HK-2 (cell line): ENCODE measurements at regions not wholly inside any gene's neighbourhood (a gene's known extent, or its start where the extent isn't known, plus 50 kb on each side); places are given as distances from the start of the nearest gene placed in this dataset.
A peak's percentile ranks its signal among the peaks of the same experiment; 100 is the strongest.
"Not testable (repeated sequence)": the region's sequence is repeated elsewhere in the genome, so short reads cannot be mapped to it uniquely, and the experiment has no call there.

Source experiments
- DNase-seq: peaks from one replicate; pipeline ENCODE4 v3.0.0-alpha.2; 2018; ENCODE audit not compliant: unreplicated experiment

DNA sequence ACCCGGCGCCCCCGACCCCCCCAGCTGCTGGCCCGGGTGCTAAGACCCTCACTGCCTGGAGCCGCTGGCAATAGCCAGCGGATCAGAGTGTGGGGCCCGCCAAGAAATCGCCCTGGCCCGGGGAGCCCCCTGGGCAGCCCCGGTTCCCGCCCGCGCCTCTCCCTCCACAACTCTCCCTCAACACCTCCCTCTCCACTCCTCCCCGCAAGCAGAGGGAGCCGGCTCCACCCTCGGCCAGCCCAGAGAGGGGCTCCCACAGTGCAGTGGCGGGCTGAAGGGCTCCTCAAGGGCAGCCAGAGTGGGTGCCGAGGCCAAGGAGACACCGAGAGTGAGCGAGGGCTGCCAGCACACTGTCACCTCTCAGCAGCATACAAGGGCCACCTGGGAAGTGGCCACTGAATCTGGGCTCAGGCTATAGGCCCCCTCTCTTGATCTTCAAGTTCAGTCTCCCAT is 385.5 kb downstream of the SEC14L1 start:
- DNase-seq: no peak

DNA sequence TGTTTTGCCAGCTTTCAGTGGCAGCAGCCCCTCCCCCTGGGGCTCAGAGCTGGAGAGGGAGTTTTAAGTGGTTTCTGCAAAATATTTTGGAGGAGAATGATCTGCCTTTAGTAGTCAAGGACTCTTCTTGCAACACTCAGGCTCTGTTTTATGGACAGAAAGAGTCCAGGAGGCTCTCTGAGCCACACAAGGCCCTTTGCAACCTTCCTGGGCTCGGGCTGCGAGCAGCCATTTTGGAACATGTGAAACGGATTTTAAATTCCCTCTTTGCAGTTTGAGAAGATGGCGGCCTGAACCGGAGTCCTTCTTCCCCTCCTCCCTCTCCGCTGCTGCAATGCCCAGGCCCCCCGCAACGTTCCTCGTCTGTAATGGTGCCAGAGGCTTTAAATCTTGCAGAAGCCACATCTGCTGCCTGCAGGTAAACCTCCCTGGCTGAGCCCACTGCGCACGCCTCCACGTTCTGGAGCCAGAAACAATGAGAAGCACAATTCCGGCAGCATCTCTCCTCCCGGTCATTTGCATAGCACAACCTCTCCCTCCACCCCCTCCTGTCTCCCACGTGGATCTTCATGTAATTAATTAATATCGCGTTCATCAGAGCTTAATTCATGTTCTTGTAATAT is 386.1 kb downstream of the SEC14L1 start:
- DNase-seq: no peak

DNA sequence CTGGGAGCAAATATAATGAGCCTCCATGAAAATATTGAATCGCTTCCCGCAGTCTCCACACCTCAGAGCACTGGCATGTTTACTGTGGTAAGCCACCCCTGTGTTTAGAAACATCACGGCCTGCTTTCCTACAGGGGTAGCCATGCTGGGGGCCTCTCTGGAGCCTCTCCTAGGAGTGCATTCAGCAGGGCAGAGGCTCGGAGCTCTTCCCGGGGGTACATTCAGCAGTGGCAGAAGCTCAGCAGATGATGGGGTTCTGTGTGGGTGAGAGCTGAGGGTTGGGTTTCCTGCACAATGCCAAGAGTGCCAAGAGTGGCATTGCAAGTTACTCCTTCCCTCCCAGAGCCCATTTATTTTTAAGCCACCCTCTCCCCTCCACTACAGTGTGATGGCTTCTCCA is 386.6 kb downstream of the SEC14L1 start:
- DNase-seq: no peak

DNA sequence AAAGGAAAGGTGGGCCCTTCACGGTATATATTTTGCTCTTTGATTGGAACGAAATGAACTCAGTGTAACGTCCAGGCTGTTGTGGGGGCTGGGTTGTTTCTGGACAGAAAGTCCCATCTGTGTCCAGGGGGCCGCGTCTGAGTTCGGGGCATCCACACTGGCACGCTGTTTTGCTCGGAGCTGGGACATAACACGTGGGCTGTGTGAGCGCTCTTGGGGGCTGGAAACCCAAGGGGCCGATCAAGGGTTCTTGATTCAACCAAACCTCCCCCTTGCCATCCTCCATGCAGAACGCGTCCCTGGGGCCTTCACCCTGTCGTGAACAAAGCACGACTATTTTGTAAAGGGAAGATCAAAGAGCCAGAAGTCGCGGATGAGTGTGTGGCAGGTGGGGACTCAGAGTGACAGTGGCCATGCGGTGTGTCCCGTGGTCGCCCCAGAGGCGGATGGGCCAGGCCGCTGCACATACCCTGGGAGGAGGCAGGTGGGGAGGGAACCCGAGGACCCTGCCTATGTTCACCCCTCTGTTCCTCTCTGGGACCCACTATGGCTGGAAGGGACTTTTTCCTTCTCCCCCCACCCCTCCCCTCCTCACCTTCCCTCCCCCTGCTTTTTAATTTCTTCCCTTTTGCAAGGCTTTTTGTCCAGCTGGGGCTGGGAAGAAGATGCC is 387.2 kb downstream of the SEC14L1 start:
- DNase-seq: no peak

DNA sequence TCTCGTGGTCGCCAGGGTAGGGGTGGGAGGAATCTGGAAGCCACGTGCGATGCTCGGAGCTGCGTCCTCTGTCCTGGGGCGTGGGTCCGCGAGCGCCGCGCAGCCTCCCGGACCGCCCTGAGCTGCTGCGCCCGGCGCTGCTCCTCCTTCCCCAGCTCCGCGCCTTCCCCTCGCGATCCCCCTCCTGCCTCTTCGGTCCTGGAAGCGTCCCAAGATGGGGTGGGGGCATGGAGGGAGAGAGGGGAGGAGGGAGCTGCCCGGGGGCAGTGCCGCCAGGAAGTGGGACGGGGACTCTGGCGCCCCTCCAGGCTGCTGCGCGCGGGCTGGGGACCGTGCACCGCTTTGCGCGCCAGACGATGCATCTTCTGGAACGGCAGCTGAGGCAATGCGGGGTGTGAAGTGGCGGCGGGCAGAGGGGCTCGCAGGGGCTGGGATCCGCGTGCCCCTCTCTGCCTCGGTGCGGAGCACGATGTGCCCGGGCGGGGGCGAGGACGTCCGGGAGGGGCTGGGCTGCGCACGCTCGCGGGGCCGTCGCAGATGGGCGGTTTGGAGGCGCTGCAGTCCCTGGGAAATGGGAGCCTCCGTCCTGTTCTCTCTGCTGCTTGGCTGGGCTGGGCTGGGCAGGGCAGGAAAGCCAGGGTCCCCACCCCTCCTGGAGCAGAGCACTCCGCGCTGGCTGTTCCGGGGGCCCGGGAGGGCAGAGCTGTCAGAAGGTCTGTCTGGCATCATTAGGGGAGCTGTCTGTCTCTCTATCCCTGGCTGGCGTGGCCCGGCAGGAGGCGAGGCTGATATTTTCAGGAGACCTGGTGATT is 388.0 kb downstream of the SEC14L1 start:
- DNase-seq: no peak

DNA sequence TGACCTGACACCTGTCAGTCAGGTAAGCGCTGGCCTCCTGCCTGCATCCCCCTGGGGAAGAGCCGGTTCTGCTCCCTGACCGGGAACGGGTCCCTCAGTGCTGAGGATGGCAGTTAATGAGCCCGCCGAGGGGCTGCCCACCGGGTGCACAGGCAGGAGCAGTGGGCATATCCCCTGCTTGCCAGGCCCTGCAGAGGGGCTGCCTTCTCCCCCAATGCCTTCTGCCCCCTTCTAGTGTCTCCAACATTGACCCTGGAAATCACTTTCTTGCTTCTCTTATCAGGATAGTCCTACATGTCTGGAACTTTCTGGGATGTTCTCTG is 388.5 kb downstream of the SEC14L1 start:
- DNase-seq: no peak

DNA sequence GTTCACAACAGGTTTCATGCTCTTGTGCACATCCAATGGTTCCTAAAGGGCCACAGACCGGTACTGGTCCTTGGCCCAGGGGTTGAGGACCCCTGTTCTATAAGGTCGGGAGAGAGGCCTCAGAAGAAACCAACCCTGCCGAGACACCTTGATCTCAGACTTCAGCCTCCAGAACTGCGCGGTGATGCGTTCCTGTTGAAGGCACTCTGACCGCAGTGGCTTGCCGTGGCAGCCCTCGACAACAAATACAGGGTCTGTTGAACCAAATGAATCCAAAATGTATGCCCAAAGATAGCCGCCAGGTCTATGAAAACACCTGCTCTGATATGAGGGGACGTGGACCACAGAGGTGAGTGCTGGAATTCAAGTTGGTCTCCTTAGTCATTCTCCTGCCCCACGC is 389.8 kb downstream of the SEC14L1 start:
- DNase-seq: no peak

DNA sequence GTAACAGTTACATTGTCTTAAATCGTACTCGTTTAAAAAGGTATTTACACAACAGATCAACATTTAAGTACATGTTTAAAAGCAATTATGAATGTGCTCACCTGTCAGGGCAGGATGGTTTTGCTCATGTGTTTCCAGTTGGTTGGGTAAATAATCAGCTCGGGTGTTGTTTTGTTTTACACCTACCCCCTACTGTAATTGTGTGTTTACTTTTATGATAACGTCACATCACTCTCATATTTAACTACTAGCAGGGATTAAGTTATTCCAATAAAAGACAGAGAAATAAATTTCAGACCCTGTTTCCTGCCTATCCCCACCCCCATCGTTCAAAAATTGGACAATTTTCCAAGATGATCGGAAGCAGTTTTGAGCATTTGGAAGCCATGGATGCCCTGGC is 390.2 kb downstream of the SEC14L1 start:
- no peak for DNase-seq

DNA sequence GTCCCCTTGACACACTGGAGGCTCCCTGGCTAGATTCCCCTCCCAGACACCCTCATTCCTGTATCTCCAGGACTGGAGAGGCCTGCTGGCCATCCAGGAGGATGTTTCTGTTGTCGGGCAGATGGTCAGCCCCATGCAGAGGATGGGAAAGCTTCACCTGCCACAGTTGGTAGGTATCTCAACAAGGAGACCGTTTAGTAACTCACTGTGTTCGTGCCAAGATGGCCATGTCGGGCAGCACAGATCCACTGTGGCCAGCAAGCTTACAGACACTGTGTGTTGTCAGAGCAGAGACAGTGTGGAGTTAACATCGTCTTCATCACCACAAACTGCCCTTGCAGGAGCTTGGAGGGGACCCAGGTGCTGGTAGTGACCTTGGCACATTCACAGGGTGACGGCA is 390.9 kb downstream of the SEC14L1 start:
- DNase-seq: no peak

DNA sequence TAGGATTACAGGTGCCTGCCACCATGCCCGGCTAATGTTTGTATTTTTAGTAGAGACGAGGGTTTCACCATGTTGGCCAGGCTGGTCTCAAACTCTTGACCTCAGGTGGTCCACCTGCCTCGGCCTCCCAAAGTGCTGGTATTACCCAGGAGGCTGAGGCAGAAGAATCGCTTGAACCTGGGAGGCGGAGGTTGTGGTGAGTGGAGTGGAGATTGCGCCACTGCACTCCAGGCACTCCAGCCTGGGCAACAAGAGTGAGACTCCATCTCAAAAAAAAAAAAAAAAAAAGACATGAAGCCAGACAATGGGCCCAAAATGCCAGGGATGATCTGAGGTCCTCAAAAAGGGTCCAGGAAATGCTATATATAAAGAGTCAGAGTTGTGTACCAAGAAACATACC is 392.9 kb downstream of the SEC14L1 start:
- not testable (repeated sequence) for DNase-seq

DNA sequence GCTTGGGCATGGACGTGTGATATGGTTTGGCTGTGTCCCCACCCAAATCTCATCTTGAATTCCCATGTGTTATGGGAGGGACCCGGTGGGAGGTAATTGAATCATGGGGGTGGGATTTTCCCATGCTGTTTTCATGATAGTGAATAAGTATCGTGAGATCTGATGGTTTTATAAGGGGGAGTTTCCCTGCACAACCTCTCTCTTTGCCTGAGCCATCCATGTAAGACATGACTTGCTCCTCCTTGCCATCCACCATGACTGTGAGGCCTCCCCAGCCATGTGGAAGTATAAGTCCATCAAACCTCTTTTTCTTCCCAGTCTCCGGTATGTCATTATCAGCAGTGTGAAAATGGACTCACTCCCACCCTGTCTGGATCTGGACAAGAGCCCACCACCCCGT is 393.4 kb downstream of the SEC14L1 start:
- DNase-seq: no peak

DNA sequence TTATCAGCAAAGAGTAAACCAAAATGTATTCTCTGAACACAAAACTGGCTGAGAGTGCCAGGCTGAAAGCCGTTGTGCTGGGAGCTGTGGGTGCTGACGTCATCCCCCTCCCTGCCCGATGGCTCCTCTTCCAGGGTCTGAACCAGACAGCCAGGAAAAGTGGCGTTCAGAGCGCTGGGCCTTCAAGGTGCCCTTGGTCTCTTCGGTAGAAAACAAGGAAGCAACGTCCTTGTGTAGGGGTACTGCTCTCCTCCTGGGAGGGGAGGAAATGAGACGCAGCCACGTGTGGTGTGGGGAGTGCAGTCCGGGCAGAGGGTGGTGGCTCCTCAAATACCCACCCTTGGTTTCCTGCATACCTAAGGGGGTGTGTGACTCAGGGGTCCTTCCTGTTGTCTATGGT is 394.7 kb downstream of the SEC14L1 start:
- DNase-seq: no peak

DNA sequence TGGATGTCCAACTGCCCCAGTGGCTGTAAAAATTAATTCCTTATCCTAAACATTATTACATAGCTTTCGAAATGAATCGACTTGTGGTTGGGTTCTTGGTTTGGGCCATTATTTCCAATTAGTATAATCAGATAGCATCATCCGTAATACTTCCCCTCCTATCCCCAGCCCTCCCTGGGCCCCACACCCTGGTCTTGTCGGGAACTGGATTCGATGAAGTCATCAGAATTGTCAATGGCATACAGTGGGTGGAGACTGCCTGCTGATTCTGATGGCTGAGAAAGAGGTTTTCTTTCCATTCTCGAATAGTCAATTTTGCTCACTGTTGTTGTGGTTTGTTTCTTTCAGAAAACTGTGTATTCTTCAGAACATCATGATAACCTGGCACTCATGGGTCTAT is 395.1 kb downstream of the SEC14L1 start:
- no peak for DNase-seq

DNA sequence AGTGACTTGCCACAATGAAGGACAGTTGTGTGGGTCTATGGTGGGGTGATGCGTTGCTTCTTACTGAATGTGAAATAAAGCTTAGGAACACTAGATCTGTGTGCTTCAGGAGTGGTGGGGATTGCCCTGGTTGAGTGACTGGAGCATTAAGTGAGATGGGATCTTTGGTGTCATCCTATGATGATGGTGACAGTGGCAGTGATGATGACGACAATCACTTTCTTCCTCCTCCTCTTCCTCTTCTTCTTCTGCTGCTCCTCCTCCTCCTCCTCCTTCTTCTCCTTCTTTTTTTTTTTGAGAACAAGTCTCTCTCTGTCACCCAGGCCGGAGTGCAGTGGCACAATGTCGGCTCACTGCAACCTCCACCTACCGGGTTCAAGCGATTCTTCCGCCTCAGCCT is 396.8 kb downstream of the SEC14L1 start:
- no peak for DNase-seq

DNA sequence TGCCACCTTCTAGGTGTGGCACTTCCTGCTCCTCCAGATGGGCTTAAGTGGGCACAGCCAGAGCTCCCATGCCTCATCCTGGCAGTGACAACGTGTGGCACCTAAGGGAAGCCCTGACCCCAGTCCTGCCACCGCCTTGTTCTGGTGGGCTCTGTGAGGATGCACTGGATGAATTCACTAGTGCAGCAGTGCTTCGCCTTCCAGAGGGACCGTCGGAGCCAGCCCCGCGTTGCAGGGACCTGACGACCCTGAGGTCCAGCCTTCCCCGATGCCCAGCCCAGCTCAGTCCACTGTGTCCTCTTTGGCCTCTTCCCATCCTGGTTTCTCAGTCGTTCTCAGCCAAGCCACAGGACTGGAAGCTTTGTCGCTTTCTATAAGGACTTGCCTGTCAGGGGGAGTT is 399.8 kb downstream of the SEC14L1 start:
- DNase-seq: no peak

DNA sequence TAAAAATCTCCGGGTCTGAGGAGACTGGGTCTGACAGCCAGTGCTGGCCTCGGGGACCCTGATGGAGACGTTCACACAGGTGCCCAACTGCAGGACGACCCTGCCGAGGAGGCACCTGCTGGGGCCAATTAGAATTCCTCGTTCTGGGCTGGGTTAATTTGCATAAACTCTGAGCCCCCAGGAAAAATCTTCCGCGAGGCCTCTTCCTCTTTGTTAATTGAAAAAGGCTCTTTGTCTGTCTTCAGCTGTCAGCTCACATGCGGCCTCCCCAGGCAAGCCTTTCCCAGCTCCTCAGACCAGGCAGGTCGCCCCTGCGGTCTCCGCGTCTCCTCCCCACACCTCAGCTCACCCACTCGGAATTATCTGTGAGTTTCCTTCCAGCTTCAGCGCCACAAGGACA is 400.2 kb downstream of the SEC14L1 start:
- DNase-seq: no peak

DNA sequence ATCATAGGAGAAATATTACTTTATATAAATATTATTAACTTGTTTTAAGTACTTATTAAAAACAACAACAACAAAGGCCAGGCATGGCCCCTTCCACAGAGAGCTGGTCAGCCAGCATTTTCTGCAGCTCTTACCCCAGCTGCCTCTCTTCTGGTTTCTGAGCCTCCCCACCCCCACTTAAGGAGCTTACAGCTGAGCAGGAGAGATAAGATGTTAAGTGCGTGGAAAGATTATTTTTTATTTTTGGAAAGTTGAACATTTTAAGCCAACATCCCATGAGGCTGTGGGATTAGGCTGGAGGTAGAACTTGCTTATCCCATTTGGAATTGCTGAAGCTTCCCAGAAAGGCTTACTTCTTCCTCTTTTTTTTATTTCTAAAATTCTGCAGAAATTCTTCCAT is 401.2 kb downstream of the SEC14L1 start:
- no peak for DNase-seq

DNA sequence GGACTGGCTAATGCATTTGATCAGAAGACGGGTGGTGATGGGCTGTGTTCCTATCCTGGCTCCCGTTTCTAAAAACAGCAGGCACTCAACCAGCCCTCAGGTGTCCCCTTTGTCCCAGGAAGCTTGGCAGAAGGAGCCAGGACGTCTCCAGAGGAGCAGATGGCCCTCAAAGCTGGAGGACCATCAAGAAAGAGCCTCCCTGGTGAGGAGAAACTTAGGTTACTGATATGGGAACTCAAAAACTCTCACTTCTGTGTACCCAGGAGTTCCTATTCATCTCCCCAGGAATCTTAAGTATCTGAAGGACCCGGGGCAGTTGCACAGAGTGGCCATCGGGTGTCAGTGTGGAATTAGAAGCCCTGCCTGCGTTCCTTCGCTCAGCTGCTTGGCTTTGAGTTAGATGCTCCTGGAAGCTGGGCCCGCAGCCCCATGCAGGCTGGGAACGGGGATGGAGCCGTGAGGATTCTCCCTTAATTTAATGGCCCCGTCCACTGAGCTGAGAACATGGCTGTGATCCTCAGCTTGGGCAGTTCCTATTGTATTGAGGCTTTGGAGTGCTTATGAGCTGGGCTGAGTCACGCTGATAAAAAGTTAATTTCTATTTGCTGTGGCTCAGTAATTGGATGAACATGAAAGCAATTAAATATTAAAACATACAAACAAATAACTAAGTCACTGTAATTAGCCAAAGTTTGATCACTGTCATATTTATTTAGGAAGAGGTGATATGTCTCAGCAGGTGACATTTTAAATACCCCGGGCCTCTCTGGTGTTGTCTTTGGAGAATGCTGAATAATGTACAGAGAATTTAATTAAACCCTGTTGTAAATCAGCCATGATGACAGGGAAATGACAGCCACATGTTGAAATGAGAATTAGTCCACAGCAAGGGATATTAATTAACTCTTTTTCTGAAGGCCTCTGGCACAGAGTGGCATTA is 402.1 kb downstream of the SEC14L1 start:
- DNase-seq: peak; percentile 63

DNA sequence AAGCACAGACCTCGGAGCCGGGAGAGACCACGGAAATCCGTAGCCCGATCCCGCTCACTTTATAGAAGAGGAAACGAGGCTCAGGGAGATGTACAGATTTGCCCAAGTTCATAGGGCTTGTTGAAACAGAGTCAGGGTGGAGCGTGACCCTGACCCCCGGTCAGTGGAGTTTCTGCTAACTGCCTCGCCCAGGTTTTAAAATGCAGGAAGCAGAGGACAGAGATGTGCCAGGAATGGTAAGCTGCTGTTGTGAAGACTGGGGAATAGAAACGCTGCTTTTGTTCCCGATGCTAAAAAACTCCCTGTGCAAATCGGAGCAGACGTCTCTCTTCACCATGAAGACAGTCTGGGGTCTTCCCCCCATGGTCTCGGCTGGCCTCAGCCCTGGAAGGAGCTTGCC is 403.0 kb downstream of the SEC14L1 start:
- no peak for DNase-seq

DNA sequence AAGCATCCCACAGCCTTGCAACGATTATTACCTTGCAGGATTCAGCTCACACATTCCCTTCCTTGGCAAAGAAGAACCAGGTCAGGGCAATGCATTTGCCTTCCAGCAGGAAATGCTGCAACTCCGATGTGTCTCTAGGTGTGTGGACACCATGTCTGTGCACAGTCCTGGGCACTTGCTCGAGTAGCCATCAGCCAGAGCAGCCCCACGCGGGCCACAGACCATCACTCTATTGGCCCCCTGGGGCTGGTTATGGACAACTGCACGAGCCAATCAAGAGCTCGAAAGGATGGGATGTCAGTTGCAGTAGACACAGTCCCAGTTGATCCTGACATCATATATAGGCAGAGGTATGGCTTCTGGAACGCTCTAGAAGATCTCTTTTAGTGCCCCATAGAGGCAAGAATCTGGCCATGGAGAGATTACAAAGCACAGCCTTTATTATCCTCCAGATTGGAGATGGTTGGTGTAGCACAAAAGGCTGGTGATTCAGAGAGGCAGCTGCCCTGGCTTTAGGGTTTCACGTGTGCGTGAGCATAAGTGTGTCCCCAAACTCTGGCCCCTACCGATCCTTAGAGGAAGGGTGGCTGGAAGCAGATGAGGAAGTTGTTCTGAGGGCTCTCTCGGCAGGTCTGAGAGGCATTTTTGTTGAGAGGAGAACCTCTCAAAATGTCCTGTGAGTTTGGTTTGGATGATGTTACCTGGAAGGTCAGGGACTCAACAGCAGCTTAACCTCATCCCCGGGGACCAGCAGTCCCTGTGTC is 403.8 kb downstream of the SEC14L1 start:
- DNase-seq: no peak

DNA sequence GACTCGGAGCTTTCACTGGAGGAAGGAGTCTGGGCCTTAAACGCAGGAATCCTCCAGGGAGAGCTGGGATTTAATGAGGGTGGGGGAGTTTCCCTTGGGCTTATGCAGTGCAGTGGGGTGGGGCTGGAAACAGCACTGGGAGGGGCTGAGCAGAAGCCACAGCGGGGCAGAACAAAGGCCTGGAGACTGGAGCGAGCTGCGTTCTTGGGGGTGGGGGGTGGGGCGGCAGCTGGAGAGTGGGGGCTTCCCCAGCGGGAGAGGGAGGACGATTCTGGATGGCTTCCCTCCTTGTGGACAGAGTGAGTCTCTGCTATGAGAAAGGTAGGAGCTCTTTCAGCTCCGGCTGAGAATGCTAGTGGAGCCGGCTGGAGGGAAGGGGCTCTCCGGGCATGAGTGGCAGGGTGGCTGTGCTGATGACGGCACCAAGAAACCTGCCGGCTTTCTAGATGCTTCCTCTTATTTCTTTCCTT is 406.0 kb downstream of the SEC14L1 start:
- DNase-seq: no peak
